Femur (tissue), 1 donor: ENCODE measurements at regions not wholly inside any gene's neighbourhood (a gene's known extent, or its start where the extent isn't known, plus 50 kb on each side); places are given as distances from the start of the nearest gene placed in this dataset.
"Not testable (repeated sequence)": the region's sequence is repeated elsewhere in the genome, so short reads cannot be mapped to it uniquely, and the experiment has no call there.

Experiments used
- DNase-seq: peaks from one replicate; pipeline ENCODE4 v3.0.0-alpha.2; 2017

GRCh38 chr5:100983601-100984000 lies 80.5 kb upstream of the ST8SIA4 start:
- DNase-seq: not testable (repeated sequence)

GRCh38 chr5:100974082-100974481 lies 71.0 kb upstream of the ST8SIA4 start:
- no peak for DNase-seq

GRCh38 chr5:100970646-100971255 lies 67.7 kb upstream of the ST8SIA4 start:
- DNase-seq: no peak

GRCh38 chr5:100965291-100965690 lies 62.2 kb upstream of the ST8SIA4 start:
- DNase-seq: no peak
